ENCODE measurements at regions not wholly inside any gene's neighbourhood (a gene's known extent, or its start where the extent isn't known, plus 50 kb on each side); places are given as distances from the start of the nearest gene placed in this dataset.

GRCh38 chr17:77875881-77876509 is 82.5 kb upstream of the TNRC6C start:
- 65 to 93% (median 88%) methylated on average over 2 of the region's 2 CpGs for WGBS, 5 donors
- intact Hi-C loops (cut with DNase I; ENCODE audit: low total_unique reads): no loop called here
- no peak overlapping the region for H3K27ac ChIP-seq

GRCh38 chr17:77877036-77877435 is 81.5 kb upstream of the TNRC6C start:
- intact Hi-C loops (cut with DNase I; ENCODE audit: low total_unique reads): no loop called here
- Histone ChIP-seq H3K27ac (no peak overlapping the region), H3K4me1 (peaks cover 13 to 19% (median 17%) of the 10 kb centered on the region in 4 donors), H3K27me3 (peaks cover 0 to 12% (median 8%) of the 10 kb centered on the region in 3 donors), H3K36me3 (no peaks in the 10 kb centered on the region), H3K4me3 (no peak overlapping the region), H3K9me3 (peaks cover 4 to 16% (median 8%) of the 10 kb centered on the region in 4 donors)
- DNase-seq: no peak
- 84 to 94% (median 87%) methylated on average over 3 of the region's 3 CpGs for WGBS, 5 donors
- no peak for TF ChIP-seq CTCF (IDR thresholded peaks at IDR 0.05)
- no peak for TF ChIP-seq POLR2A (IDR thresholded peaks at IDR 0.05)
- no peak for TF ChIP-seq EP300 (IDR thresholded peaks at IDR 0.05)
- no peak for TF ChIP-seq POLR2AphosphoS5 (IDR thresholded peaks at IDR 0.05)

More at GRCh38 chr17:77875881-77876509, 82.5 kb upstream of the TNRC6C start:
- peaks cover 0 to 12% (median 8%) of the 10 kb centered on the region in 3 donors for H3K27me3 ChIP-seq
- no peak overlapping the region for H3K4me3 ChIP-seq
- TF ChIP-seq EP300 (IDR thresholded peaks at IDR 0.05): no peak
- no peak for TF ChIP-seq POLR2AphosphoS5 (IDR thresholded peaks at IDR 0.05)
- H3K36me3 ChIP-seq: no peaks in the 10 kb centered on the region
- no peak for DNase-seq
- H3K4me1 ChIP-seq: peaks cover 5 to 9% (median 7%) of the 10 kb centered on the region in 4 donors
- H3K9me3 ChIP-seq: peaks cover 4 to 16% (median 8%) of the 10 kb centered on the region in 4 donors

GRCh38 chr17:77877646-77878355 is 80.7 kb upstream of the TNRC6C start:
- DNase-seq: no peak
- H3K27me3 ChIP-seq: peaks cover 0 to 12% (median 8%) of the 10 kb centered on the region in 3 donors
- 69 to 81% (median 76%) methylated on average over 12 to 13 of the region's 13 CpGs for WGBS, 5 donors

GRCh38 chr17:77879226-77879895 is 79.1 kb upstream of the TNRC6C start:
- Histone ChIP-seq H3K27me3 (peaks cover 0 to 3% (median 2%) of the 10 kb centered on the region in 3 donors), H3K36me3 (no peaks in the 10 kb centered on the region), H3K4me1 (peaks cover 14 to 32% (median 30%) of the 10 kb centered on the region in 4 donors), H3K9me3 (peaks cover 4 to 16% (median 8%) of the 10 kb centered on the region in 4 donors), H3K27ac (no peak overlapping the region), H3K4me3 (no peak overlapping the region)
- TF ChIP-seq EP300 (IDR thresholded peaks at IDR 0.05) (no peak), POLR2AphosphoS5 (IDR thresholded peaks at IDR 0.05) (no peak), CTCF (IDR thresholded peaks at IDR 0.05) (no peak), POLR2A (IDR thresholded peaks at IDR 0.05) (no peak)
- WGBS, 5 donors: 88 to 92% (median 90%) methylated on average over 13 of the region's 13 CpGs
- DNase-seq: no peak
- intact Hi-C loops (cut with DNase I; ENCODE audit: low total_unique reads): no loop called here

More at GRCh38 chr17:77877646-77878355, 80.7 kb upstream of the TNRC6C start:
- TF ChIP-seq EP300 (IDR thresholded peaks at IDR 0.05): no peak
- no peak for TF ChIP-seq POLR2AphosphoS5 (IDR thresholded peaks at IDR 0.05)
- no peak for TF ChIP-seq CTCF (IDR thresholded peaks at IDR 0.05)
- no peak for TF ChIP-seq POLR2A (IDR thresholded peaks at IDR 0.05)
- Histone ChIP-seq H3K36me3 (no peaks in the 10 kb centered on the region), H3K9me3 (peaks cover 4 to 16% (median 8%) of the 10 kb centered on the region in 4 donors), H3K4me1 (peaks cover 14 to 27% (median 25%) of the 10 kb centered on the region in 4 donors), H3K27ac (no peak overlapping the region), H3K4me3 (no peak overlapping the region)
- intact Hi-C loops (cut with DNase I; ENCODE audit: low total_unique reads): no loop called here

Measured in stomach (tissue), 8 donors.